Renal cortex interstitium (tissue), 11 donors: ENCODE measurements at regions not wholly inside any gene's neighbourhood (a gene's known extent, or its start where the extent isn't known, plus 50 kb on each side); places are given as distances from the start of the nearest gene placed in this dataset.
"Not testable (repeated sequence)": the region's sequence is repeated elsewhere in the genome, so short reads cannot be mapped to it uniquely, and the experiment has no call there.

ENCODE experiments used
- DNase-seq, 11 donors: peaks; one replicate each; pipeline ENCODE4 v3.0.0-alpha.2; 2013; ENCODE audit warnings: low read depth in 9 of 11, low spot score in 4 of 11; ENCODE audit errors: extremely low read depth in 1 of 11

- DNase-seq: not testable (repeated sequence)
Measured at GRCh38 chr11:86729576-86729975, 57.2 kb upstream of the ME3 start.

- DNase-seq: no peak
Measured at GRCh38 chr11:86728562-86728961, 56.1 kb upstream of the ME3 start.

DNA sequence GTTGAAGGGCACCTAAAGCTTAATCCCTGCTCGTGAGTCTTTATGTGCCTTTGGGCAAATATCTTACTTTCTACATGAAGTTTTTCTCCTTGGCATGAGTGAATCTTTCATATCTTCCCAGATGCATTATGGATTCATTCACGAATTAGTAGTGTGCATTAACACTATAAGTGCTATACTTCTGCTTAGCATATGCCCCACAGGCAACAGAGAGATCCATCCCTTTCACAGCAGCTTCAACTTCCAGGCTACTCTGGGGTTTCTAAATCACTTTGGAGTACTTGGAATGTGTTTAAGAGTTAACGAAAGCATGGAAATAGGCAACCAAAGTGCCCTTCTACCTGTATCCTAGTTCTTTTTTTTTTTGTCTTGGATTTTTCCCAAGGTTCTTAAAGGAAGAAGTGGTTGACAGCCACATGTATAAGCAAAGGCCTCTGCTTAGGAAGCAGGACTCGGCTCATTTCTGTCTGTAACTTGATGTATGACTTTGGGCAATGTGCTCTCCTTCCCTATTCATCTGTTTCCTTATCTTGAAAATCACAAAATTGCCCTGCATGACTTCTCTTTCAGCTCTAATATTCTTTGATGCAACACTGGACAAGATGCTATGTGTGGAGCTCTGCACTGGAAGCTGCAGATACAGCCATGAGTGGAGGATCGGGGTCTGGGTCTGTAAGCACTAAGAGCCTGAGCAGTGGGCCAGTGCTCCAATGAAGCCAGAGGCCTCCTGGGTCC lies 54.5 kb upstream of the ME3 start:
- DNase-seq: no peak

DNA sequence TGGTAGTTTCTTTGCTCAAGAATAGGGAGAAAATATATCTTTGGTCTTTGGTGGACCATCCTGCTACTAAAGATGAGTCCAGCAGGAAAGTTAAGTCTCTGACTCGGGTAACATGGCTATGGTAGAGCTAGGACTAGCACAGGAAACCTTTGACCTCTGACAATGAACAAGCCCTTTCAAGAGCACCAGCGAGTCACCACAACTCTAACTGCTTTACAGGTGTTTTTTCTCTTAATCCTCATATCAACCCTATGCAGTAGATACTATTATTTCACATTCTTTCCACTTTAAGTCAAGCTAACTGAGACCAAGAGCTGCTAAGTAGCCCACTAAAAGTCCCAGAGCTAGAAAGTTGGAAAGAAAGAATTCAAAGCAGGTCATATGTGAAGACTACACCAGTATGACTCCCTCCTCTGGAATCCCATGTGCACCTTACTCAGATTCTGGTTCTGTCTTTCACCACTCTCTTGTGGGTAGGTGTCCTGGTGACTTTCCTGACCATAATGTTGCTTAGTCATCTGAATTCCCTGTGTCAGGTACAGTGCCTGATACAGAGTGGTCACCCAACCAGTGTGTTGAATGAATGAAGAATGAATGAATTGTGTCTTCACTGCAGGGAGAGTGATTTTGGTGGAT lies 53.8 kb upstream of the ME3 start:
- no peak for DNase-seq

GRCh38 chr11:86724137-86724536 lies 51.7 kb upstream of the ME3 start:
- DNase-seq: no peak

DNA sequence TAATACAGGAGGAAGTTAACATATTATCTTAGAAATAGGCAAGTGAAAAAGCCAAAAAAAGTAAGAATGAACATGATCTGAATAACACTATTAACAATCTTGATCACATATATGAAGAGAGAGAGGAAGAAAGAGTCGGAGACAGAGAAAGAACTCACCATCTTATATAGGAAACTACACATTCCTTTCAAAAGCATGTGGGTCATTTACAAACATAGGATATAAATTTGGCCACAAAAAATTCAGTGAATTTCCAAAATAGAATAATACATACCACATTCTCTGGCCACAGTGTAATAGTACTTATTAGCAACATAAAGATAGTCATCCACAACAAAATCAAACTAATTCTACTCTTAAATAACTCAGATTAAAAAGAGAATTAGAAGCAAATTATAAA lies 50.9 kb upstream of the ME3 start:
- no peak for DNase-seq

GRCh38 chr11:86722748-86723147 lies 50.3 kb upstream of the ME3 start:
- DNase-seq: no peak
